ENCODE measurements at regions not wholly inside any gene's neighbourhood (a gene's known extent, or its start where the extent isn't known, plus 50 kb on each side); places are given as distances from the start of the nearest gene placed in this dataset.

- no peak for TF ChIP-seq GATA2 (IDR thresholded peaks at IDR 0.05; ENCODE audit: low read depth, low read length)
- no peak for TF ChIP-seq GATA3 (IDR thresholded peaks at IDR 0.05; ENCODE audit: low read depth, low read length)
Observed at GRCh38 chr7:124449896-124450295, 315.7 kb downstream of the GPR37 start.

All from SH-SY5Y (cell line).